ENCODE measurements at regions not wholly inside any gene's neighbourhood (a gene's known extent, or its start where the extent isn't known, plus 50 kb on each side); places are given as distances from the start of the nearest gene placed in this dataset.

GRCh38 chr3:6262010-6262409 lies 598.9 kb upstream of the GRM7 start:
- no peaks in the 10 kb centered on the region for H3K79me2 ChIP-seq (replicated peaks; ENCODE audit: insufficient read depth, low read length)
- H3K27ac ChIP-seq (ENCODE audit: low read length): no peak overlapping the region
- H3F3A ChIP-seq (ENCODE audit: insufficient read depth, low read length, poor library complexity, severe bottlenecking): no peaks in the 10 kb centered on the region
- no peaks in the 10 kb centered on the region for H3K27me3 ChIP-seq (ENCODE audit: insufficient read depth, low read depth, low read length)
- no peaks in the 10 kb centered on the region for H3K9me3 ChIP-seq (ENCODE audit: low read length)
- H3K36me3 ChIP-seq (ENCODE audit: insufficient read depth, low read length): no peaks in the 10 kb centered on the region
- no peaks in the 10 kb centered on the region for H3K9me2 ChIP-seq (ENCODE audit: insufficient read depth, low read length)
- H3K4me2 ChIP-seq (ENCODE audit: low read length): no peak overlapping the region
- no peaks in the 10 kb centered on the region for H4K20me1 ChIP-seq (ENCODE audit: insufficient read depth)
- H2AFZ ChIP-seq (ENCODE audit: low read depth, low read length): no peak overlapping the region
- no peak overlapping the region for H3K9ac ChIP-seq (ENCODE audit: low read length)
- no peak overlapping the region for H3K4me3 ChIP-seq (ENCODE audit: low read length)
- TF ChIP-seq MXI1 (conservative IDR thresholded peaks at IDR 0.05; ENCODE audit: poor library complexity, severe bottlenecking) (no peak), POLR2AphosphoS5 (IDR thresholded peaks at IDR 0.05) (no peak), EZH2 (IDR thresholded peaks at IDR 0.05; ENCODE audit: borderline replicate concordance, insufficient read depth, low read length, poor library complexity, severe bottlenecking) (no peak), CTCF (IDR thresholded peaks at IDR 0.05; ENCODE audit: poor library complexity, severe bottlenecking) (no peak), SMC3 (conservative IDR thresholded peaks at IDR 0.05; ENCODE audit: poor library complexity) (no peak), TAF1 (IDR thresholded peaks at IDR 0.05; ENCODE audit: low read depth) (no peak), RAD21 (conservative IDR thresholded peaks at IDR 0.05) (no peak), REST (IDR thresholded peaks at IDR 0.05; ENCODE audit: borderline replicate concordance) (no peak), EP300 (conservative IDR thresholded peaks at IDR 0.05; ENCODE audit: poor library complexity, severe bottlenecking) (no peak)

- H3K9me3 ChIP-seq (ENCODE audit: low read length): no peaks in the 10 kb centered on the region
- no peak for TF ChIP-seq RAD21 (conservative IDR thresholded peaks at IDR 0.05)
- no peak for TF ChIP-seq REST (IDR thresholded peaks at IDR 0.05; ENCODE audit: borderline replicate concordance)
- no peak for TF ChIP-seq TAF1 (IDR thresholded peaks at IDR 0.05; ENCODE audit: low read depth)
- TF ChIP-seq POLR2AphosphoS5 (IDR thresholded peaks at IDR 0.05): no peak
- TF ChIP-seq SMC3 (conservative IDR thresholded peaks at IDR 0.05; ENCODE audit: poor library complexity): no peak
- TF ChIP-seq CTCF (IDR thresholded peaks at IDR 0.05; ENCODE audit: poor library complexity, severe bottlenecking): no peak
- TF ChIP-seq MXI1 (conservative IDR thresholded peaks at IDR 0.05; ENCODE audit: poor library complexity, severe bottlenecking): no peak
- TF ChIP-seq EP300 (conservative IDR thresholded peaks at IDR 0.05; ENCODE audit: poor library complexity, severe bottlenecking): no peak
- no peak for TF ChIP-seq EZH2 (IDR thresholded peaks at IDR 0.05; ENCODE audit: borderline replicate concordance, insufficient read depth, low read length, poor library complexity, severe bottlenecking)
- H4K20me1 ChIP-seq (ENCODE audit: insufficient read depth): no peaks in the 10 kb centered on the region
- H3K9me2 ChIP-seq (ENCODE audit: insufficient read depth, low read length): no peaks in the 10 kb centered on the region
- no peaks in the 10 kb centered on the region for H3K27me3 ChIP-seq (ENCODE audit: insufficient read depth, low read depth, low read length)
- H2AFZ ChIP-seq (ENCODE audit: low read depth, low read length): no peak overlapping the region
- H3K9ac ChIP-seq (ENCODE audit: low read length): no peak overlapping the region
- H3K4me3 ChIP-seq (ENCODE audit: low read length): no peak overlapping the region
- H3K27ac ChIP-seq (ENCODE audit: low read length): no peak overlapping the region
- H3K4me2 ChIP-seq (ENCODE audit: low read length): no peak overlapping the region
- no peaks in the 10 kb centered on the region for H3K36me3 ChIP-seq (ENCODE audit: insufficient read depth, low read length)
- no peaks in the 10 kb centered on the region for H3F3A ChIP-seq (ENCODE audit: insufficient read depth, low read length, poor library complexity, severe bottlenecking)
- no peaks in the 10 kb centered on the region for H3K79me2 ChIP-seq (replicated peaks; ENCODE audit: insufficient read depth, low read length)
These were observed 596.9 kb upstream of the GRM7 start for GRCh38 chr3:6264036-6264435.
